NCI-H2196 treated with DMSO at 0.1 percent for 48 hours (cell line): ENCODE measurements at regions not wholly inside any gene's neighbourhood (a gene's known extent, or its start where the extent isn't known, plus 50 kb on each side); places are given as distances from the start of the nearest gene placed in this dataset.

ENCODE experiments used
- DNase-seq: peaks from one replicate; lab custom pipeline; 2025; ENCODE audit not compliant: unreplicated experiment; lab: John Stamatoyannopoulos, UW

DNA sequence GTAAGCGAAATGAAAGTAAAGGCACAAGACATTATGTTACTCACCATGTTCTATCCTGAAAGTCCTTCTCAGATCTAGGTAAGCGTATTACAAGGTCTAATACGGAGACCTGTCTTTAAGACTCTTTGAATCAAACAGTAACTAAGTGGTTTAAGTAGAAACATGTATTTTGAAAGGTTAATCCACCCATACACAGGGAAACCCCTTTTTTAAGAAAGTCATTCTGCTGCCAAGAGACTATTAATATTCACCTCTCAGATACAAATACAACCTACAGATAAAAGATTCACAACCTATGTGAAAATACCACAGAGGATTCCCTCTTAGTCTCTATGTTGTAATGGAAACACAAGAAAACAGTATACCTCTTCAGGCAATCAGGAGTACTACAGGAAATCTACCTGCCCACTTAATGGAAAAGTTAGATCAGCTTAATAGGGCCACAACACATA lies 63.2 kb upstream of the TNIP3 start:
- DNase-seq = no peak

DNA sequence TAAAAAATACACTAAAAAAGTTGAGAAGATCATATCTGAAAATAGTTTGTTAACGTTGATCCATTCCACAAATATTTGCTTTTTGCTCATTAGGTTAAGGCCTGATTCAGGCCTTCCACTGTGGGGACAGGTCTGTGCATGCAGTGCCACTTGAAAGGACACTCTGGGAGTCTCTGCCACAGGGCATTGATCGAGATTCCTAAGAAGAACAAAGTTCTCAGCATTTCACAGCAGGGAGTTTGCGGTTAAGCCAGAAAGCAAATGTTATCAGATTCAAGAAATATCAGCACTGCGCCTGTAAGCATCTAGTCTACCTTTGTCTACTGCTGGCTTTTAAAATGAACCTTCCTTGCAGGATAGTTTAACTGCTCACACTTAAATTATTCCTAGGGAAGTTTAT lies 62.2 kb upstream of the TNIP3 start:
- DNase-seq = no peak

DNA sequence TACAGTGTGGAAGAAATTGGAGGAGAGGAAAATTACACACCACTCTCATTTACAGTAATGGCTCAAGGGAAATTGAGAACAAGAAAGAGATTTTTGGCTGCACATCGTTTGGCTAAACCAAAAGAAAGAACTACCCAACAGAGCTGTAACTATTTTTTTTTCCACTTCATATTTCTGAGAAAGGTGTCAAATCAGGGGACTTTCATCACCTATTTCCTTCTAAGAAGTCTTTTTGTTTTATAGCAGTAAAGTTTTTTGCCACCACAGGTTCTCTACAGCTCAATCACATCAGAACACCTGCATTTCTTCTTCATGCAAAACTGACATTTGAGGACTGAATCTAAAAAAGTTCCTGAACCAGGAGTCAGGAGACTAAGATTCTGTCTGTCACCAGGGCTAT lies 57.5 kb upstream of the TNIP3 start:
- DNase-seq = no peak

DNA sequence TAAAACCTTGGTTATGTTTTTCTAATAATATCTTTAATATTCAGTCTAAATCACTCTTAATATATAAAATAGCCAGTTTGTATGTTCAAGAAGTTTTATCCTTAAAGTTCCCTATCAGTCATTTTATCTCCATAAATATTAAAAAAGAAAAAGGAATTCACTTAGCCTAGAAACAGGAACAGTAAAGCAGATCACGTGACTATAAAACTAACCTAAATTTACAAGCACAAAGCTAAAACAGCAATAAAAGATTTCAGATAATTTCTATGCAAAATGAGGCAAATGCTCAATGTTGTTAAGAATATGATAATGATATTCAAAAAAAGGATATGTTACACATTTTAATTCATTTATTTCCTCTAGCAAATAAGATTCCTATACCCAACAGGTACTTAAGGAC lies 57.1 kb upstream of the TNIP3 start:
- no peak for DNase-seq

DNA sequence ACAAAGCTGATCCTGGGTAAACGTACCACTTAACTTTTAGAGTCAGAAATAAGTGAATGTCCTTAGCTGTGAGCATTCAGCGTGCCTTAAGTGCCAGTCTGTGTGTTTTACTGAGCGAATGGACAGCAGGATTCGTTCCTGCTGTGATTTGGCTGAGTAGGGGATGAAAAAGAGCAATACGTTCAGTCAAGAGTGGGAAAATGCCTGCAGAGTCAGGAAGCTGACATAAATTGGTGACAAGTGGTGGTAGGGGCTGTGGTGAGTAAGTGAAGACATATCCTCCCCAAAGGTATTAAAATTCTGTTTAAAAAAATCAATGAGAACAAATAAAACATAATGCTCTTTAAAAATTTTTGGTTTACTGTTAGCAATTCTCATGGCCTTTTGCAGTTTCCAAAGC lies 56.6 kb upstream of the TNIP3 start:
- no peak for DNase-seq

DNA sequence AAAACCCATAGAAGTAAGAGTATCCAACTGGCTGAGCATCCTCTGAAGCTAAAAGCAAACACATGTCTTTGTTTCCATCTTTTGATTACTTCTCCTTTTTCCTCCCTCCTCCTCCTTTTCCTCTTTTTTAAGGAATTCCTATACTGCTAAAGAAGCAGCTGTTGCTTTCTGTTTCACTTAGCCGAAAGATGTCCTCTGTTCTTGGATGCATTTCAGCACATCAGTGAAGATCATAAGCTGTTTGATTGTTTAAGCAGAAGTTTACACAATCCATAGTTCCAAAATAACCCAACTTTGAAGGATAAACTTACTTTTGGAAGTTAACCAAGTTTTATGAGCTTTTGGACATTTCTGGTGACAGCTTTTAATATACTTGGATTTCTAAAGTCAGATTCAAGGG lies 55.1 kb upstream of the TNIP3 start:
- no peak for DNase-seq

DNA sequence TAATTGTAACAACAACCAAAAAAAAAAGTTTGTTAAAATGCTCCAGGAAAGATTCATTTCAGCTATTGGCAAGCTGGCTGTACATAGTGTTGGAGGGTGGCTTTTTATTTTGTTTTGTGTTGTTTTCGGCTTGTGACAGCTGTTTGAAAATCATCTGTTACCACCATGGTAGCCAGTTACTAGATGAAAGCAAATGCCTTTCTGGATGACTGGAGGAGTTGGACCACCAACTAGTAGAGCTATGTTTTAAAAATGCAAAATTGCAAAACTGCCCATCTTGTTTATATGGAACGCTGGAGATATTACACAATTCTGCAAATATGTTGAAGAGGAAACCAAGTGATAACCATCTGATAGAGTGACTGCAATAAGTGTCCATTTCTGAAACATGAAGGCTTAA lies 53.2 kb upstream of the TNIP3 start:
- no peak for DNase-seq

DNA sequence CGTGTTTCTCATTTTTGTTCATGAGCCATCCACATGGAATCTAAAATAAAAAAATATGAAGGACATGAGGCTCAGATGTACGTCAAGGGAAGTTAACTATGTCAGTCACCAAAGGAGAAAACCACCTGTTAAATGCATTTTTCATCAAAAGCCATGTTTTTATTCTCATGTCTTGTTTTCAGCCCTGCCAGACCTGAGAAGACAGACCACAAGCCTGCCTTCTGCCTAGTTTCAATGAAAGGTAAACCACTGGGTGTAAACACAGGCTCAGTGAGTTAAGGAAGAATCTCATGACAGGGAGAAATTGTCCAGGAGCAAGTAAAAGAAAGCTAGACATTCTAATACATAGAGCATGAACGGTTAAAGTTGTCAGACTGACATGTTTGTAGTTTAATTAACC lies 52.3 kb upstream of the TNIP3 start:
- no peak for DNase-seq

DNA sequence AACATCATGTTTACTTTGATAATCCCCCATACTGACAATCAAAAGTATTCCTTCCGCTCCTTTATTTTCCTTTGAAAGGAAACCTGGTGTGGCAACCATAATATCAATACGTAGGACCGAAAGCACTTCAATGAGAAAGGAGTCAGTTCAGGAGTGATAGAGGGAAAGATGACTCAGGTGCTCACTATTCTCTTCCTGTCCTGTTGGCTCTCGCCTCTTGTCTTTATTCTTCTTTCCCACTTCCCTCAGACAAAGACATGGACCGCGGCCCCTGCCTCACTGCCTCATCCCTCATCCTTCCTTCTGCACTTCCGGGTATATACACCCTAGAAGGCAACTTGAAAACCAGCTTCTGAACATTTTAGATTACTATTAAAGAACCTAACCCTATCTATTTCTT lies 49.8 kb upstream of the TNIP3 start:
- no peak for DNase-seq
